SK-N-SH (cell line): ENCODE measurements at regions not wholly inside any gene's neighbourhood (a gene's known extent, or its start where the extent isn't known, plus 50 kb on each side); places are given as distances from the start of the nearest gene placed in this dataset.
A peak's percentile ranks its signal among the peaks of the same experiment; 100 is the strongest.

ENCODE experiments used
- CTCF ChIA-PET: fragments of 300-600, 350-600 bp; formaldehyde crosslinking; extraction: SDS; loops from one replicate; lab custom pipeline; 2021; lab: Yijun Ruan, JAX
- POLR2A ChIA-PET: fragments of 350-600 bp; sonication (Branson Sonifier 250); formaldehyde crosslinking; extraction: SDS; loops from one replicate; lab custom pipeline; 2020; ENCODE audit warnings: antibody characterized with exemption, inconsistent platforms; lab: Yijun Ruan, JAX
- DNase-seq: peaks from one replicate; pipeline ENCODE4 v3.0.0; 2012
- H2AFZ ChIP-seq: fragments of 200-600 bp; sonication (generic); 2 replicates; pipeline ENCODE4 v1.8.1; 2016; ENCODE audit warnings: antibody characterized with exemption, mild to moderate bottlenecking, low read depth
- H3F3A ChIP-seq: fragments of 200-600 bp; sonication (generic); replicated peaks from 2 replicates; pipeline ENCODE3; 2016; ENCODE audit warnings: antibody characterized with exemption, mild to moderate bottlenecking; ENCODE audit not compliant: insufficient read depth
- H3K27ac ChIP-seq, 2 experiments: fragments of 200-500 bp in 1 of 2; fragments of 200-600 bp in 1 of 2; sonication (Bioruptor generic) in 1 of 2; sonication (generic), shearing (Covaris generic) in 1 of 2; 2 replicates each; pipeline versions ENCODE4 v1.5.1 to v1.6.1; 2014 to 2016; ENCODE audit warnings: low read depth in 2 of 2, inconsistent platforms in 1 of 2, low read length in 1 of 2, mild to moderate bottlenecking in 1 of 2, mixed read lengths in 1 of 2
- H3K27me3 ChIP-seq: fragments of 200-600 bp; sonication (generic), shearing (Covaris generic); 2 replicates; pipeline ENCODE4 v1.6.1; 2016; ENCODE audit warnings: mixed run types; ENCODE audit not compliant: insufficient read depth
- H3K36me3 ChIP-seq, 2 experiments: fragments of 200-500 bp in 1 of 2; fragments of 200-600 bp in 1 of 2; sonication (Bioruptor generic) in 1 of 2; sonication (generic) in 1 of 2; replicated peaks in 1 of 2; 2 replicates each; pipeline versions ENCODE3 to v1.5.1; 2014 to 2016; ENCODE audit warnings: low read length in 1 of 2, mild to moderate bottlenecking in 1 of 2; ENCODE audit not compliant: insufficient read depth in 2 of 2, control insufficient read depth in 1 of 2
- H3K4me1 ChIP-seq, 2 experiments: fragments of 200-500 bp in 1 of 2; fragments of 200-600 bp in 1 of 2; sonication (Bioruptor generic) in 1 of 2; sonication (generic), shearing (Covaris generic) in 1 of 2; 2 replicates each; pipeline versions ENCODE4 v1.5.1 to v1.6.1; 2014 to 2016; ENCODE audit warnings: low read depth in 1 of 2, low read length in 1 of 2, mixed run types in 1 of 2; ENCODE audit not compliant: insufficient read depth in 2 of 2, control insufficient read depth in 1 of 2
- H3K4me2 ChIP-seq: fragments of 200-600 bp; sonication (generic), shearing (Covaris generic); 2 replicates; pipeline ENCODE4 v1.6.1; 2017; ENCODE audit warnings: mixed run types
- H3K4me3 ChIP-seq, 2 experiments: fragments of 200-500 bp in 1 of 2; fragments of 200-600 bp in 1 of 2; sonication (Bioruptor generic) in 1 of 2; sonication (generic), shearing (Covaris generic) in 1 of 2; 2 replicates each; pipeline versions ENCODE4 v1.5.1 to v1.8.1; 2014 to 2016; ENCODE audit warnings: low read depth in 2 of 2, inconsistent platforms in 1 of 2, low read length in 1 of 2, mild to moderate bottlenecking in 1 of 2, mixed read lengths in 1 of 2, moderate library complexity in 1 of 2
- H3K79me2 ChIP-seq: fragments of 200-600 bp; sonication (generic); 2 replicates; pipeline ENCODE4 v1.8.1; 2017; ENCODE audit warnings: mild to moderate bottlenecking; ENCODE audit not compliant: insufficient read depth
- H3K9ac ChIP-seq: fragments of 200-600 bp; sonication (generic); 2 replicates; pipeline ENCODE4 v1.6.1; 2017; ENCODE audit warnings: mixed run types
- H3K9me2 ChIP-seq: fragments of 200-600 bp; sonication (generic); 2 replicates; pipeline ENCODE4 v1.6.1; 2017; ENCODE audit warnings: mixed run types
- H3K9me3 ChIP-seq: fragments of 200-600 bp; sonication (generic); 2 replicates; pipeline ENCODE4 v1.6.1; 2017; ENCODE audit warnings: mixed run types, mild to moderate bottlenecking, moderate library complexity
- H4K20me1 ChIP-seq: fragments of 200-600 bp; sonication (generic); 2 replicates; pipeline ENCODE4 v1.6.1; 2017; ENCODE audit warnings: mild to moderate bottlenecking, mixed run types; ENCODE audit not compliant: insufficient read depth
- CHD2 ChIP-seq: fragments of 150-350 bp; IDR thresholded peaks from 2 replicates; pipeline ENCODE4 v1.6.1; 2018; ENCODE audit warnings: low read length; ENCODE audit not compliant: partially characterized antibody
- CTCF ChIP-seq: fragments of 200-600 bp; sonication (generic); IDR thresholded peaks from 2 replicates; pipeline ENCODE4 v1.6.1; 2017; ENCODE audit warnings: antibody characterized with exemption, mild to moderate bottlenecking, moderate library complexity
- ELF1 ChIP-seq: IDR thresholded peaks from 2 replicates; pipeline ENCODE4 v1.4.0; 2012
- FOXJ3 ChIP-seq: sonication (generic); formaldehyde crosslinking; IDR thresholded peaks from 2 replicates; pipeline ENCODE4 v1.5.1; 2020; ENCODE audit warnings: mild to moderate bottlenecking, missing genetic modification reagents
- FOXM1 ChIP-seq: IDR thresholded peaks from 2 replicates; pipeline ENCODE4 v1.4.0; 2012; ENCODE audit warnings: low read depth, mild to moderate bottlenecking
- GATA2 ChIP-seq: sonication (generic); formaldehyde crosslinking; IDR thresholded peaks from 2 replicates; pipeline ENCODE4 v1.5.0; 2020; ENCODE audit warnings: mild to moderate bottlenecking, missing genetic modification reagents
- IRF3 ChIP-seq: fragments of 150-350 bp; IDR thresholded peaks from 2 replicates; pipeline ENCODE4 v1.6.1; 2016; ENCODE audit warnings: mild to moderate bottlenecking, low read depth, low read length
- MAX ChIP-seq: IDR thresholded peaks from 2 replicates; pipeline ENCODE4 v1.4.0; 2012; ENCODE audit warnings: low read depth
- MEF2A ChIP-seq: IDR thresholded peaks from 2 replicates; pipeline ENCODE4 v1.4.0; 2012; ENCODE audit warnings: low read depth, borderline replicate concordance
- MXI1 ChIP-seq: IDR thresholded peaks from 2 replicates; pipeline ENCODE4 v1.6.1; 2012; ENCODE audit warnings: mild to moderate bottlenecking, low read depth, low read length, improper control_type of control experiment
- NFIC ChIP-seq: IDR thresholded peaks from 2 replicates; pipeline ENCODE4 v1.4.0; 2012; ENCODE audit warnings: borderline replicate concordance
- PBX3 ChIP-seq: IDR thresholded peaks from 2 replicates; pipeline ENCODE4; 2012
- RCOR1 ChIP-seq: fragments of 150-350 bp; IDR thresholded peaks from 2 replicates; pipeline ENCODE4 v1.6.1; 2017; ENCODE audit warnings: antibody characterized with exemption, low read length
- REST ChIP-seq: IDR thresholded peaks from 2 replicates; pipeline ENCODE4 v1.6.1; 2012; ENCODE audit warnings: mild to moderate bottlenecking, low read depth, low read length, moderate library complexity
- RXRA ChIP-seq: IDR thresholded peaks from 2 replicates; pipeline ENCODE4 v1.4.0; 2012; ENCODE audit warnings: low read depth, mild to moderate bottlenecking, borderline replicate concordance
- SIN3A ChIP-seq: IDR thresholded peaks from 2 replicates; pipeline ENCODE4 v1.6.1; 2012; ENCODE audit warnings: low read depth, mild to moderate bottlenecking, low read length, moderate library complexity, borderline replicate concordance
- TCF12 ChIP-seq: IDR thresholded peaks from 2 replicates; pipeline ENCODE4 v1.4.0; 2012
- USF1 ChIP-seq: IDR thresholded peaks from 2 replicates; pipeline ENCODE4 v1.4.0; 2012; ENCODE audit warnings: low read depth, borderline replicate concordance
- YY1 ChIP-seq: IDR thresholded peaks from 2 replicates; pipeline ENCODE4 v1.4.0; 2012; ENCODE audit warnings: low read depth, mild to moderate bottlenecking
- ZBTB33 ChIP-seq: IDR thresholded peaks from 2 replicates; pipeline ENCODE4 v1.4.0; 2012; ENCODE audit warnings: low read depth, borderline replicate concordance
- WGBS: methylation state at CpG from one replicate; pipeline ENCODE4 v1.1.6; 2017; ENCODE audit warnings: low lambda C conversion rate; 5-methylcytosine and 5-hydroxymethylcytosine counted together

- DNase-seq, result no peak
- H3K9me2 ChIP-seq, result no peaks in the 10 kb centered on the region
- no peak overlapping the region for H3K27ac ChIP-seq
- WGBS, result 87% methylated on average over 4 of the region's 4 CpGs
- no peak for TF ChIP-seq IRF3
- TF ChIP-seq MXI1, result no peak
- no peak for TF ChIP-seq SIN3A
- no peak for TF ChIP-seq TCF12
- TF ChIP-seq ELF1, result no peak
- no peak for TF ChIP-seq PBX3
- TF ChIP-seq FOXJ3, result no peak
- TF ChIP-seq GATA2 (CRISPR knock-in tag), result no peak
- no peak for TF ChIP-seq RXRA
- TF ChIP-seq ZBTB33, result no peak
- TF ChIP-seq NFIC, result no peak
- TF ChIP-seq USF1, result no peak
- TF ChIP-seq MAX, result no peak
- TF ChIP-seq REST, result no peak
- no peak for TF ChIP-seq MEF2A
- TF ChIP-seq RCOR1, result no peak
- no peak for TF ChIP-seq CTCF
- no peak for TF ChIP-seq CHD2
- TF ChIP-seq FOXM1, result no peak
- no peak for TF ChIP-seq YY1
- TF ChIP-seq, all 33 proteins: peak for 0
- Histone ChIP-seq H3K36me3 (no peaks in the 10 kb centered on the region), H3F3A (no peaks in the 10 kb centered on the region), H3K79me2 (no peaks in the 10 kb centered on the region), H3K4me1 (no peaks in the 10 kb centered on the region), H3K4me3 (no peak overlapping the region), H3K27me3 (no peaks in the 10 kb centered on the region), H3K9ac (no peak overlapping the region), H3K4me2 (no peak overlapping the region), H2AFZ (0 out of 2 replicates have a peak overlapping the region, but pooled peaks have one; percentile 57), H4K20me1 (no peaks in the 10 kb centered on the region), H3K9me3 (no peaks in the 10 kb centered on the region)
- CTCF ChIA-PET, result interaction anchor here (1.5 kb wide), 1 partner anchor 480 kb away, joined by 3 read pairs; no protein-coding TSS in a partner anchor
- POLR2A ChIA-PET, result no interaction called here
These were observed 371.7 kb downstream of the PTPRC start for GRCh38 chr1:199010492-199010891.
